RWPE1 (cell line): ENCODE measurements at regions not wholly inside any gene's neighbourhood (a gene's known extent, or its start where the extent isn't known, plus 50 kb on each side); places are given as distances from the start of the nearest gene placed in this dataset.

Source experiments
- CTCF ChIA-PET: fragments of 350-600 bp; sonication (Branson Sonifier 250); formaldehyde crosslinking; extraction: SDS; loops from one replicate; lab custom pipeline; 2021; lab: Yijun Ruan, JAX
- POLR2A ChIA-PET: fragments of 400-600 bp; formaldehyde crosslinking; extraction: SDS; loops from one replicate; lab custom pipeline; 2020; ENCODE audit warnings: antibody characterized with exemption; ENCODE audit not compliant: low non-redundant PET; lab: Yijun Ruan, JAX
- DNase-seq: peaks from one replicate; pipeline ENCODE4 v3.0.0; 2012; ENCODE audit warnings: low spot score
- H3K27ac ChIP-seq: fragments of 450-650 bp; 2 replicates; pipeline ENCODE4 v1.5.1; 2017
- TF ChIP-seq, protein P1 (sequence below): fragments of 450-650 bp; conservative IDR thresholded peaks from 2 replicates; pipeline ENCODE4 v1.5.1; 2017; ENCODE audit warnings: low read depth, mild to moderate bottlenecking

DNA sequence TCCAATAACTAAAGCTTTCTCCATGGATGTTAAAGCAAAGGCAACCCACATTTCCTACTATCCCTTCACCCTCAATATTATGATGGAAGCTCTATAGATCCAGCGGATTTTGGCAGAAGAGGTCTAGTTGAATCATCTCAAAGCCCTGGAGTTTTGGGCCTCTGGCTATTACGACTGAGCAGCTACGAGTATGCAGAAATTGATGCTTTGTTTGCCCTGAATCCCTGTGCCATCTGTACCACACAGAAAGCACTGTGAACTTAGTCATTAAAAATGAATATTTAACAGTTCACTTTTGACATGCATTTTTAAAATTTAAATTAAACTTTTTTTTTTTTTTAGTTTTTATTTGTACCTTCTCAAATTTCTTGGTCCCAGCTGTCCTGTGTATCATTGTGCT is 705.4 kb upstream of the PTBP2 start:
- H3K27ac ChIP-seq = no peak overlapping the region
- POLR2A ChIA-PET = no interaction called here
- no peak for DNase-seq
- CTCF ChIA-PET = no interaction called here
- TF ChIP-seq, protein P1, sequence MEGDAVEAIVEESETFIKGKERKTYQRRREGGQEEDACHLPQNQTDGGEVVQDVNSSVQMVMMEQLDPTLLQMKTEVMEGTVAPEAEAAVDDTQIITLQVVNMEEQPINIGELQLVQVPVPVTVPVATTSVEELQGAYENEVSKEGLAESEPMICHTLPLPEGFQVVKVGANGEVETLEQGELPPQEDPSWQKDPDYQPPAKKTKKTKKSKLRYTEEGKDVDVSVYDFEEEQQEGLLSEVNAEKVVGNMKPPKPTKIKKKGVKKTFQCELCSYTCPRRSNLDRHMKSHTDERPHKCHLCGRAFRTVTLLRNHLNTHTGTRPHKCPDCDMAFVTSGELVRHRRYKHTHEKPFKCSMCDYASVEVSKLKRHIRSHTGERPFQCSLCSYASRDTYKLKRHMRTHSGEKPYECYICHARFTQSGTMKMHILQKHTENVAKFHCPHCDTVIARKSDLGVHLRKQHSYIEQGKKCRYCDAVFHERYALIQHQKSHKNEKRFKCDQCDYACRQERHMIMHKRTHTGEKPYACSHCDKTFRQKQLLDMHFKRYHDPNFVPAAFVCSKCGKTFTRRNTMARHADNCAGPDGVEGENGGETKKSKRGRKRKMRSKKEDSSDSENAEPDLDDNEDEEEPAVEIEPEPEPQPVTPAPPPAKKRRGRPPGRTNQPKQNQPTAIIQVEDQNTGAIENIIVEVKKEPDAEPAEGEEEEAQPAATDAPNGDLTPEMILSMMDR = no peak

DNA sequence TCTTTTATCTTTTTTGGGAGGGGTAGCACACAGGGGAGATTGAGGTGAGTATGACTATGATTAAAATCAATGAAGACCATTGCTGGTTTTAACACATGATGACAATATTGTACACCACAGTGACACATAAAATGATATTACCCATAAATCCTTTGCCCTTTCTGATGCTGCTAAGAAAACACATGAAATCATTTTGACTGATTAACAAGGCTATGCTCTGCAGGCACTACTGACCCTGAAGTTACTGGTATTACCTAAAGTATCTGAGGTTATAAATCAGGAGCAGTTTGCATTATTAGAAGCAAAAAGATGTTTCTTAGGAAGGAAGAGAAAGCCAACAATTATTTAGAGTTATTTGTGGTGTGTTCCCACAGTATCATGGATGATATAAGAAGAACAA is 701.2 kb upstream of the PTBP2 start:
- TF ChIP-seq, protein P1 = no peak
- ChIA-PET CTCF (no interaction called here), POLR2A (no interaction called here)
- no peak overlapping the region for H3K27ac ChIP-seq
- DNase-seq = no peak

DNA sequence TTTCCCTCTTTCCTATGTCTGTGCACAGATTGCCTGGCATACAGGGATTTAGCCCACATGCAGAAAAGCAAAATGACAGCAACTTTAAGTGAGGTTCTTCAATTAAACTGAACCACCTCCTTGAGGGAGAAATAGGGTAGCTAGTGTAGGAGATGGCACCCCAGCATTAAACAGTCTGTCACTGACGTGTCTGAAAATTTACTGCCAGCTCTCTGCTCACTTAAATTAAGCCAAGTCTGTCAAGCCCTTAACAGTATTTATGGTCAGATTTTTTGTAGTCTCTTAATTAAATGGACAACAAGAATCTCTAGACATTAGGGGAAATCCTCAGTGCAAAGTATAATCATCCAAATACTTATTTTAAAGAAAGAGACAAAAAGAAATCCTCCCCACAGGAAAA is 696.5 kb upstream of the PTBP2 start:
- ChIA-PET POLR2A (no interaction called here), CTCF (no interaction called here)

DNA sequence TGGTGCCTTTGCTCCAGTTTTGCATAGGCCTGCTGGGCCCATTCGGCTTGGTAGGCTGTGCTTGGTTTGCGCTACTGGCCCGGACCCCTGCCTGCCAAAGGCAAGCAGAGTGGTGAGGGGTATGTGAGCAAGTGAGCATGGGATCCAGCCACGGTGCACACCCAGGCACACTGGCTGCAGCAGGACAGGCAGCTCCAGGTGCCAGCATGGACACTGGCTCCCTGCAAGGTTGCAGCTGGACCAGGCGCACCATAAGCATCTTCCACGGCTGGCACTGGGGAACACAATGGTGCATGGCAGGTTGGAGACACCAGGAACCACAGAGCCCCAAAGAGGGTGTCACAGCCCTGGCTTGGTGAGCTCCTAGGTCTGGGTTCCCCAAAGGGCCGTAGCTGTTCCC is 693.5 kb upstream of the PTBP2 start:
- H3K27ac ChIP-seq = no peak overlapping the region
- TF ChIP-seq, protein P1 = no peak
- ChIA-PET POLR2A (no interaction called here), CTCF (interaction anchor here (0.7 kb wide), 1 partner anchor 726 kb away, joined by 3 read pairs; no protein-coding TSS in a partner anchor)
- DNase-seq = no peak

More for the DNA sequence above, 696.5 kb upstream of the PTBP2 start:
- TF ChIP-seq, protein P1 = no peak
- no peak for DNase-seq
- no peak overlapping the region for H3K27ac ChIP-seq

DNA sequence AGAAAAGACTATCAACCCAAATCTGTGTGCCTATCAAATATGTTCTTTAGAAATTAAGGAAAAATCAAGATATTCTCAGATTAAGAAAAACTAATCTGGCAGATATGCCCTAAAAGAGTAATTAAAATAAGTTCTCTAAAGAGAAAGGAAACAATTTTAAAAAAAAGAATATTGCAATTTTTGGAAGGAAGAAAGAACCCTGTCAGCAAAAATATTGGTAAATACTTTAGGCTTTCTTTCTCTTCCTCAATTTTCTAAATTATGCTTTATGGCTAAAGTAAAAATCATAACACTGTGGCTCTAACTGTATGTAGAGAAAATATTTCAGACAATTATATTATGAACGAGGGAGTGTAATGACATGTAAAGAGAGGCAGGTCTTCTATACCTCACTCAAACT is 691.3 kb upstream of the PTBP2 start:
- TF ChIP-seq, protein P1 = no peak
- no peak for DNase-seq
- no peak overlapping the region for H3K27ac ChIP-seq
- ChIA-PET POLR2A (no interaction called here), CTCF (interaction anchor here (0.7 kb wide), 1 partner anchor 43 kb away, joined by 3 read pairs; no protein-coding TSS in a partner anchor)

DNA sequence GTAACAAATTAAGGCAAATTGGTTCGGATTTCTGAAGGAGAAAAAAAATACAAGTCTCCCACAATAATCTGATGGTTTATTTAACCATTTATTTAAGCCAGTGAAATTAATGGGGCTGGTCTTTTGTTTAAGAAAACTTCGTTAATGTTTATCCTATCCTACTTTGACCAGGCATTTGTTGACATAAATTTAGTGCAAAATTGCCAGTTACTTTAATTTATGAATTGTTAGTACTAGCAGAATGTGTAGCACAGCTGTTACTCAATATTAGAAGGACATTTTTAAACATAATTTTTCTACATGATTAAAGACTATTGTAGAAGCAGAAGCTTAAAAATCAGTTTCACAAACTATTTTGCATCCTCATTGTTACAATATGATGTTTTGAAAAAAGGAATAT is 687.6 kb upstream of the PTBP2 start:
- ChIA-PET POLR2A (no interaction called here), CTCF (no interaction called here)
- TF ChIP-seq, protein P1 = no peak
- H3K27ac ChIP-seq = no peak overlapping the region
- no peak for DNase-seq
